ENCODE measurements at regions not wholly inside any gene's neighbourhood (a gene's known extent, or its start where the extent isn't known, plus 50 kb on each side); places are given as distances from the start of the nearest gene placed in this dataset.

- DNase-seq (no peak), ATAC-seq (no peak)
- 47 to 66% (median 54%) methylated on average over 3 of the region's 3 CpGs for WGBS, 3 donors
- Histone ChIP-seq H3K4me1 (no peaks in the 10 kb centered on the region), H3K27me3 (ENCODE audit: insufficient read depth in 3 of 3, low read length in 2 of 3) (no peaks in the 10 kb centered on the region), H3K27ac (no peak overlapping the region), H3K36me3 (ENCODE audit: insufficient read depth in 1 of 2, low read depth in 1 of 2) (no peaks in the 10 kb centered on the region), H3K9me3 (no peaks in the 10 kb centered on the region), H3K4me3 (no peak overlapping the region)
- intact Hi-C loops (cut with DNase I) = no loop called here
- TF ChIP-seq CTCF (IDR thresholded peaks at IDR 0.05) = no peak
Measured at GRCh38 chr5:153901449-153901848, 137.3 kb downstream of the FAM114A2 start.

- TF ChIP-seq CTCF (IDR thresholded peaks at IDR 0.05) = no peak
- WGBS, 3 donors = 31 to 43% (median 38%) methylated on average over 3 of the region's 3 CpGs
Measured at GRCh38 chr5:153900703-153901395, 137.9 kb downstream of the FAM114A2 start.

GRCh38 chr5:153899746-153900145, 139.0 kb downstream of the FAM114A2 start:
- no peak for TF ChIP-seq CTCF (IDR thresholded peaks at IDR 0.05)
- no peaks in the 10 kb centered on the region for H3K4me1 ChIP-seq
- intact Hi-C loops (cut with DNase I) = no loop called here
- ATAC-seq (no peak), DNase-seq (no peak)
- 85 to 87% (median 86%) methylated on average over 4 of the region's 4 CpGs for WGBS, 3 donors
- no peaks in the 10 kb centered on the region for H3K27me3 ChIP-seq (ENCODE audit: insufficient read depth in 3 of 3, low read length in 2 of 3)
- no peak overlapping the region for H3K27ac ChIP-seq
- no peaks in the 10 kb centered on the region for H3K9me3 ChIP-seq
- H3K36me3 ChIP-seq (ENCODE audit: insufficient read depth in 1 of 2, low read depth in 1 of 2) = no peaks in the 10 kb centered on the region
- H3K4me3 ChIP-seq = no peak overlapping the region

More at GRCh38 chr5:153900703-153901395, 137.9 kb downstream of the FAM114A2 start:
- Histone ChIP-seq H3K4me1 (no peaks in the 10 kb centered on the region), H3K27me3 (ENCODE audit: insufficient read depth in 3 of 3, low read length in 2 of 3) (no peaks in the 10 kb centered on the region), H3K9me3 (no peaks in the 10 kb centered on the region), H3K27ac (no peak overlapping the region), H3K36me3 (ENCODE audit: insufficient read depth in 1 of 2, low read depth in 1 of 2) (no peaks in the 10 kb centered on the region), H3K4me3 (no peak overlapping the region)
- intact Hi-C loops (cut with DNase I) = no loop called here
- DNase-seq (peak in 1 of 2 donors; percentile 14), ATAC-seq (peak in 3 of 4 donors; percentile 27 to 64 (median 48))

GRCh38 chr5:153896701-153897100, 142.0 kb downstream of the FAM114A2 start:
- Histone ChIP-seq H3K9me3 (no peaks in the 10 kb centered on the region), H3K4me3 (no peak overlapping the region), H3K36me3 (ENCODE audit: insufficient read depth in 1 of 2, low read depth in 1 of 2) (no peaks in the 10 kb centered on the region), H3K27me3 (ENCODE audit: insufficient read depth in 3 of 3, low read length in 2 of 3) (no peaks in the 10 kb centered on the region), H3K4me1 (no peaks in the 10 kb centered on the region), H3K27ac (no peak overlapping the region)
- DNase-seq (no peak), ATAC-seq (no peak)
- intact Hi-C loops (cut with DNase I) = no loop called here
- TF ChIP-seq CTCF (IDR thresholded peaks at IDR 0.05) = no peak

GRCh38 chr5:153896117-153896516, 142.6 kb downstream of the FAM114A2 start:
- ATAC-seq (no peak), DNase-seq (no peak)
- intact Hi-C loops (cut with DNase I) = no loop called here
- Histone ChIP-seq H3K4me1 (no peaks in the 10 kb centered on the region), H3K27ac (no peak overlapping the region), H3K36me3 (ENCODE audit: insufficient read depth in 1 of 2, low read depth in 1 of 2) (no peaks in the 10 kb centered on the region), H3K27me3 (ENCODE audit: insufficient read depth in 3 of 3, low read length in 2 of 3) (no peaks in the 10 kb centered on the region), H3K4me3 (no peak overlapping the region), H3K9me3 (no peaks in the 10 kb centered on the region)
- no peak for TF ChIP-seq CTCF (IDR thresholded peaks at IDR 0.05)
- WGBS, 3 donors = 56 to 72% (median 69%) methylated on average over 2 of the region's 2 CpGs
